H9 (cell line): ENCODE measurements at regions not wholly inside any gene's neighbourhood (a gene's known extent, or its start where the extent isn't known, plus 50 kb on each side); places are given as distances from the start of the nearest gene placed in this dataset.
"Not testable (repeated sequence)": the region's sequence is repeated elsewhere in the genome, so short reads cannot be mapped to it uniquely, and the experiment has no call there.

Experiments
- DNase-seq: peaks from one replicate; pipeline ENCODE4 v3.0.0-alpha.2; 2017
- H2AFZ ChIP-seq: one replicate; pipeline ENCODE4 v1.6.1; 2013; ENCODE audit warnings: mild to moderate bottlenecking, low read length, control low read depth, moderate library complexity
- H2AK5ac ChIP-seq: 2 replicates; pipeline ENCODE4 v1.6.1; 2013; ENCODE audit warnings: low read length, control low read depth, mixed read lengths; ENCODE audit not compliant: insufficient read length
- H2BK120ac ChIP-seq: one replicate; pipeline ENCODE4 v1.6.1; 2013; ENCODE audit warnings: low read depth, mild to moderate bottlenecking, low read length, control low read depth, inconsistent platforms; ENCODE audit not compliant: poor library complexity, severe bottlenecking
- H2BK12ac ChIP-seq: 2 replicates; pipeline ENCODE4 v1.6.1; 2013; ENCODE audit warnings: low read length, control low read depth, mixed read lengths, low read depth; ENCODE audit not compliant: insufficient read length
- H2BK15ac ChIP-seq: 2 replicates; pipeline ENCODE4 v1.6.1; 2013; ENCODE audit warnings: low read depth, low read length, control low read depth
- H2BK20ac ChIP-seq: one replicate; pipeline ENCODE4 v1.6.1; 2013; ENCODE audit warnings: low read depth, mild to moderate bottlenecking, low read length, control low read depth, inconsistent platforms; ENCODE audit not compliant: poor library complexity, severe bottlenecking
- H2BK5ac ChIP-seq: 2 replicates; pipeline ENCODE4 v1.6.1; 2013; ENCODE audit warnings: low read length, control low read depth, mixed read lengths; ENCODE audit not compliant: insufficient read length
- H3K14ac ChIP-seq: 2 replicates; pipeline ENCODE4 v1.6.1; 2013; ENCODE audit warnings: low read length, control low read depth; ENCODE audit not compliant: insufficient read depth
- H3K18ac ChIP-seq: 2 replicates; pipeline ENCODE4 v1.6.1; 2013; ENCODE audit warnings: low read depth, mild to moderate bottlenecking, mixed read lengths, low read length, control low read depth; ENCODE audit not compliant: insufficient read length
- H3K23ac ChIP-seq: 2 replicates; pipeline ENCODE4 v1.6.1; 2013; ENCODE audit warnings: low read length, control low read depth, mixed read lengths, low read depth; ENCODE audit not compliant: insufficient read length
- H3K23me2 ChIP-seq: 2 replicates; pipeline ENCODE4 v1.6.1; 2013; ENCODE audit warnings: low read depth, mild to moderate bottlenecking, mixed read lengths, low read length, control low read depth; ENCODE audit not compliant: insufficient read length, poor library complexity, severe bottlenecking
- H3K27ac ChIP-seq: 2 replicates; pipeline ENCODE4 v1.5.1; 2013; ENCODE audit warnings: low read length, control low read depth, mixed read lengths, low read depth; ENCODE audit not compliant: insufficient read length
- H3K27me3 ChIP-seq: 2 replicates; pipeline ENCODE4 v1.6.1; 2013; ENCODE audit warnings: low read length, control low read depth, inconsistent platforms; ENCODE audit not compliant: insufficient read depth
- H3K4ac ChIP-seq: 2 replicates; pipeline ENCODE4 v1.6.1; 2013; ENCODE audit warnings: low read depth, mild to moderate bottlenecking, control low read depth, inconsistent platforms, low read length, moderate library complexity
- H3K4me1 ChIP-seq: 2 replicates; pipeline ENCODE4 v1.6.1; 2013; ENCODE audit warnings: low read length, control low read depth, inconsistent platforms; ENCODE audit not compliant: insufficient read depth
- H3K4me2 ChIP-seq: 2 replicates; pipeline ENCODE4 v1.6.1; 2013; ENCODE audit warnings: low read length, control low read depth, mixed read lengths; ENCODE audit not compliant: insufficient read length, insufficient read depth
- H3K56ac ChIP-seq: 2 replicates; pipeline ENCODE4 v1.6.1; 2013; ENCODE audit warnings: low read depth, mild to moderate bottlenecking, mixed read lengths, low read length, control low read depth; ENCODE audit not compliant: insufficient read length
- H3K79me1 ChIP-seq: 2 replicates; pipeline ENCODE4 v1.6.1; 2013; ENCODE audit warnings: low read depth, mild to moderate bottlenecking, moderate library complexity, low read length, control low read depth, inconsistent platforms; ENCODE audit not compliant: insufficient read depth, poor library complexity, severe bottlenecking
- H3K79me2 ChIP-seq: 2 replicates; pipeline ENCODE4 v1.6.1; 2013; ENCODE audit warnings: low read length, control low read depth, inconsistent platforms; ENCODE audit not compliant: insufficient read depth
- H3K9ac ChIP-seq: 2 replicates; pipeline ENCODE4 v1.6.1; 2013; ENCODE audit warnings: low read length, control low read depth, mixed read lengths; ENCODE audit not compliant: insufficient read length; ENCODE audit errors: extremely low read depth
- H3K9me3 ChIP-seq: one replicate; pipeline ENCODE4 v1.6.1; 2013; ENCODE audit warnings: low read depth, low read length, inconsistent platforms; ENCODE audit not compliant: control insufficient read depth
- H3T11ph ChIP-seq: one replicate; pipeline ENCODE4 v1.6.1; 2013; ENCODE audit warnings: mild to moderate bottlenecking, low read length, control low read depth, inconsistent platforms
- H4K20me1 ChIP-seq: one replicate; pipeline ENCODE4 v1.6.1; 2013; ENCODE audit not compliant: control insufficient read depth, insufficient read length, insufficient read depth
- H4K5ac ChIP-seq: 2 replicates; pipeline ENCODE4 v1.6.1; 2013; ENCODE audit warnings: low read depth, mild to moderate bottlenecking, mixed read lengths, low read length, control low read depth; ENCODE audit not compliant: insufficient read length
- H4K8ac ChIP-seq: replicated peaks from 2 replicates; pipeline ENCODE4 v1.6.1; 2013; ENCODE audit warnings: low read length, control low read depth, mixed read lengths, low read depth; ENCODE audit not compliant: insufficient read length
- H4K91ac ChIP-seq: 2 replicates; pipeline ENCODE4 v1.6.1; 2013; ENCODE audit warnings: low read depth, mild to moderate bottlenecking, moderate library complexity, mixed read lengths, low read length, control low read depth; ENCODE audit not compliant: insufficient read length
- H3K27ac Mint-ChIP-seq, 3 experiments: 2 replicates in 2 of 3; 3 replicates in 1 of 3; pipeline ENCODE4 v1.8.0; 2020 to 2021; ENCODE audit warnings: mixed read lengths in 3 of 3, mild to moderate bottlenecking in 1 of 3, moderate library complexity in 1 of 3
- H3K27me3 Mint-ChIP-seq: 2 replicates; pipeline ENCODE4 v1.8.0; 2021; ENCODE audit warnings: low read depth, mild to moderate bottlenecking, moderate library complexity, mixed read lengths
- H3K36me3 Mint-ChIP-seq, 3 experiments: 2 replicates in 2 of 3; 3 replicates in 1 of 3; pipeline ENCODE4 v1.8.0; 2020 to 2021; ENCODE audit warnings: low read depth in 3 of 3, mixed read lengths in 3 of 3; ENCODE audit not compliant: insufficient read depth in 1 of 3
- H3K4me1 Mint-ChIP-seq, 2 experiments: 2 replicates each; pipeline ENCODE4 v1.8.0; 2020; ENCODE audit warnings: mixed read lengths in 2 of 2
- H3K4me3 Mint-ChIP-seq, 2 experiments: 2 replicates in 1 of 2; 3 replicates in 1 of 2; pipeline ENCODE4 v1.8.0; 2020 to 2021; ENCODE audit warnings: mild to moderate bottlenecking in 2 of 2, mixed read lengths in 2 of 2, moderate library complexity in 1 of 2
- H3K9me3 Mint-ChIP-seq, 2 experiments: 2 replicates in 1 of 2; 3 replicates in 1 of 2; pipeline ENCODE4 v1.8.0; 2020; ENCODE audit warnings: mild to moderate bottlenecking in 2 of 2, mixed read lengths in 2 of 2, moderate library complexity in 1 of 2
- CTCF ChIP-seq: fragments of 200-600 bp; sonication (generic); conservative IDR thresholded peaks from 3 replicates; pipeline ENCODE4 v1.8.0; 2021; ENCODE audit warnings: antibody characterized with exemption, mild to moderate bottlenecking
- WGBS: extraction: QIAGEN DNeasy Blood & Tissue Kit; methylation state at CpG from one replicate; pipeline ENCODE4 v1.1.7; 2013; ENCODE audit warnings: missing lambda C conversion rate, low lambda C conversion rate, mixed read lengths; ENCODE audit not compliant: insufficient read length; ENCODE audit errors: extremely low coverage; 5-methylcytosine and 5-hydroxymethylcytosine counted together

DNA sequence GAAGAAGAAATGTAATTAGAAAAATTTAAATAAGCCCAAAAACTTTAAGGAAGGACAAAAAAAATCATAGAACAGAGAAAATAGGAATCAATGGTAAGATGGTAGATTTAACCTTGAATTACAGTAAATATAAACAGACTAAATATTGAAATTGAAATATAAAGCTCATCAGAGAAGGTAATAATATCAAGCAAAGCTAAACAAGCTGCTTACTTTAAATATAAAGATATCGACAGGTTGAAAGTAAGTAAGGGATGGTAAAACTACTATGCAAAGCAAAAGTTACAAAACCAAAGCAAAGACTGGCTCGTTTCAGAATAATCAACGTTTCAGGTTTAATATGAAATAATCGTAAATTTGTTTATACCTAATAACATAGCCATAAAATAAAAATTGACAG lies 137.0 kb upstream of the KCNJ15 start:
- Histone ChIP-seq H3T11ph (no peak overlapping the region), H2AK5ac (no peak overlapping the region), H3K4ac (no peak overlapping the region), H2BK120ac (no peak overlapping the region), H3K9ac (no peak overlapping the region), H3K23ac (no peak overlapping the region), H3K79me1 (no peaks in the 10 kb centered on the region), H3K23me2 (peaks cover 3% of the 10 kb centered on the region), H3K79me2 (no peaks in the 10 kb centered on the region), H3K14ac (no peak overlapping the region), H3K9me3 (no peaks in the 10 kb centered on the region), H2BK5ac (no peak overlapping the region), H3K27me3 (no peaks in the 10 kb centered on the region), H3K18ac (no peak overlapping the region), H3K56ac (no peak overlapping the region), H4K5ac (no peak overlapping the region), H2AFZ (no peak overlapping the region), H2BK20ac (no peak overlapping the region), H4K91ac (no peak overlapping the region), H4K20me1 (no peaks in the 10 kb centered on the region), H3K4me2 (no peak overlapping the region), H3K4me1 (no peaks in the 10 kb centered on the region), H4K8ac (no peak overlapping the region), H2BK12ac (no peak overlapping the region), H3K27ac (no peak overlapping the region), H2BK15ac (no peak overlapping the region)
- WGBS, result no CpG with 5 or more reads among the region's 4 CpGs
- H3K9me3 Mint-ChIP-seq, result peaks cover 0 to 4% of the 10 kb centered on the region in 2 experiments; a peak in 2 of 5 replicates
- no peak overlapping the region for H3K27ac Mint-ChIP-seq
- H3K4me3 Mint-ChIP-seq, result no peak overlapping the region
- H3K27me3 Mint-ChIP-seq, result no peaks in the 10 kb centered on the region
- no peak for DNase-seq
- TF ChIP-seq CTCF, result no peak
- no peaks in the 10 kb centered on the region for H3K36me3 Mint-ChIP-seq
- H3K4me1 Mint-ChIP-seq, result 0 out of 4 replicates have a peak, but pooled peaks cover 0 to 3% of the 10 kb centered on the region in 2 experiments

DNA sequence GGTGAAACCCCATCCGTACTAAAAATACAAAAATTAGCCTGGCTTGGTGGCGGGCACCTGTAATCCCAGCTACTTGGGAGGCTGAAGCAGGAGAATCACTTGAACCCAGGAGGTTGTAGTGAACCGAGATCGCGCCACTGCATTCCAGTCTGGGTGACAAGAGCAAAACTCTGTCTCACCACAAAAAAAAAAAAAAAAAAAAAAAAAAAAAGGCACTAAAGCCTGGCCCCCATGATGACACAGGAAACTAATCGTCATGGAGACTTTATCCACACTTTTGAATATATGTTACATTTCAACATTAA lies 136.2 kb upstream of the KCNJ15 start:
- no CpG with 5 or more reads among the region's 6 CpGs for WGBS
- H3K23me2 ChIP-seq, H3K27ac Mint-ChIP-seq: not testable (repeated sequence)

More for the DNA sequence above, 136.2 kb upstream of the KCNJ15 start:
- H2BK120ac ChIP-seq, H3K27ac ChIP-seq, H3K4me1 ChIP-seq, H2BK12ac ChIP-seq, H3K23ac ChIP-seq, H3K9me3 Mint-ChIP-seq, H2AFZ ChIP-seq, H3K18ac ChIP-seq, H3K4me3 Mint-ChIP-seq, H3K14ac ChIP-seq, H3K27me3 ChIP-seq, H3K56ac ChIP-seq, H4K8ac ChIP-seq, H3K9me3 ChIP-seq, H4K5ac ChIP-seq, H2BK15ac ChIP-seq, H4K91ac ChIP-seq, H2BK20ac ChIP-seq, H3K79me1 ChIP-seq, H3K79me2 ChIP-seq, H3K36me3 Mint-ChIP-seq, H3K4ac ChIP-seq, DNase-seq, H3K4me1 Mint-ChIP-seq, H4K20me1 ChIP-seq, H2AK5ac ChIP-seq, H3K4me2 ChIP-seq, H3K27me3 Mint-ChIP-seq, H3T11ph ChIP-seq, H3K9ac ChIP-seq, H2BK5ac ChIP-seq: not testable (repeated sequence)
